ENCODE measurements at regions not wholly inside any gene's neighbourhood (a gene's known extent, or its start where the extent isn't known, plus 50 kb on each side); places are given as distances from the start of the nearest gene placed in this dataset.

DNA sequence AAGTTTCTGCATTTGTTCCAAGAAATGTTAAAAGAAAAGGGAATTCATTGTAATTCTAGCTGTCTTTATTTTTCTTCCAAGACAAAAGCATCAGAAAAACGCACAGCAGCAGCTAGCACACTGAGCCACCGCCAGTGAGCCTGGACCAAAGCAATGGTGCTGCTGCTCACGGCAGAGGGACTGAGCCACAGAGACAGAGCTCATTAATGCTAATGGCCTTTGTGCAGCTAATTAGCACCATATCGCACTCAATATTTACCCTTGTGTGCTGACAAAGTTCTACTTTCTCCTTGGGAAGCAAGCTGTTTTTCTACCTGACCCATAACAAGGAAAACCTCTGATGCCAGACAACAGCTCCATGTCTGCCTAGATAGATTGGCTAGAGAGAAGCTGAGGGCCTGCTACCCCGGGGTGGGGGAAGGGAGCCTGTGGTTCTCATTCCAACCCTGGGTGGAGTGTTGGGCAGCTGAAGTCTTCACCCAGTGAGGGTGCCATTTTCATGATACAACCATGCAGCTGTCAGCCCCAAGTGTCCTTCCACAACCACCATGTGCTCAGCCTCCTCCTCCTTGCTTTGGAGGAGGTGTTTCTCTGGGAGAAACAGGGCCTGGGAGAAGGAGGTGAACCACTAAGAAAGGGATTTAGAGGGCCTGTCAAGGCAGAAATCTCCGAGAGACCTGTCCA is 131.1 kb upstream of the NCAM1 start:
- no peak for DNase-seq (ENCODE audit: low read depth)
- no peak overlapping the region for H3K4me3 ChIP-seq (replicated peaks; ENCODE audit: low read depth, low read length)
- TF ChIP-seq, protein P1, sequence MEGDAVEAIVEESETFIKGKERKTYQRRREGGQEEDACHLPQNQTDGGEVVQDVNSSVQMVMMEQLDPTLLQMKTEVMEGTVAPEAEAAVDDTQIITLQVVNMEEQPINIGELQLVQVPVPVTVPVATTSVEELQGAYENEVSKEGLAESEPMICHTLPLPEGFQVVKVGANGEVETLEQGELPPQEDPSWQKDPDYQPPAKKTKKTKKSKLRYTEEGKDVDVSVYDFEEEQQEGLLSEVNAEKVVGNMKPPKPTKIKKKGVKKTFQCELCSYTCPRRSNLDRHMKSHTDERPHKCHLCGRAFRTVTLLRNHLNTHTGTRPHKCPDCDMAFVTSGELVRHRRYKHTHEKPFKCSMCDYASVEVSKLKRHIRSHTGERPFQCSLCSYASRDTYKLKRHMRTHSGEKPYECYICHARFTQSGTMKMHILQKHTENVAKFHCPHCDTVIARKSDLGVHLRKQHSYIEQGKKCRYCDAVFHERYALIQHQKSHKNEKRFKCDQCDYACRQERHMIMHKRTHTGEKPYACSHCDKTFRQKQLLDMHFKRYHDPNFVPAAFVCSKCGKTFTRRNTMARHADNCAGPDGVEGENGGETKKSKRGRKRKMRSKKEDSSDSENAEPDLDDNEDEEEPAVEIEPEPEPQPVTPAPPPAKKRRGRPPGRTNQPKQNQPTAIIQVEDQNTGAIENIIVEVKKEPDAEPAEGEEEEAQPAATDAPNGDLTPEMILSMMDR (IDR thresholded peaks at IDR 0.05; ENCODE audit: low read length, missing control alignments): no peak

DNA sequence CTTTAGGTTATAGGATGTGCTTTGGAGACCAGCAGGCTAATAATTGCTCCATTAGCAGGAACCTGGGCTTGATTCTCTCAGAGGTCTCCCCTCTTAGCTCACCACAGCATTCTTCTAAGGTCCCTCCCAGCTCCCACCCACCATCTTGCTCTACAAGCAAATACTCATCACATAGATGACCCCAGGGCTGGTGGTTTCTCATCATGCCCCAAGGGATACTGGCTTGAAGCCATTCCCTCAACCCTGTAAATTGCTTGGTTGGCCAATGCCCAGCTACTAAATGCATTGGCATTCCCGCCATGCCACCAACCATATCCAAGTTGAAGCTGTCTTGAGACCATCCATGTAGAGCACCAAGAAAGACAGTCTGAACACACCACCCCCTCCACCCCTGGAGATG is 130.2 kb upstream of the NCAM1 start:
- no peak for DNase-seq (ENCODE audit: low read depth)
- no peak overlapping the region for H3K4me3 ChIP-seq (replicated peaks; ENCODE audit: low read depth, low read length)
- TF ChIP-seq, protein P1 (IDR thresholded peaks at IDR 0.05; ENCODE audit: low read length, missing control alignments): no peak

DNA sequence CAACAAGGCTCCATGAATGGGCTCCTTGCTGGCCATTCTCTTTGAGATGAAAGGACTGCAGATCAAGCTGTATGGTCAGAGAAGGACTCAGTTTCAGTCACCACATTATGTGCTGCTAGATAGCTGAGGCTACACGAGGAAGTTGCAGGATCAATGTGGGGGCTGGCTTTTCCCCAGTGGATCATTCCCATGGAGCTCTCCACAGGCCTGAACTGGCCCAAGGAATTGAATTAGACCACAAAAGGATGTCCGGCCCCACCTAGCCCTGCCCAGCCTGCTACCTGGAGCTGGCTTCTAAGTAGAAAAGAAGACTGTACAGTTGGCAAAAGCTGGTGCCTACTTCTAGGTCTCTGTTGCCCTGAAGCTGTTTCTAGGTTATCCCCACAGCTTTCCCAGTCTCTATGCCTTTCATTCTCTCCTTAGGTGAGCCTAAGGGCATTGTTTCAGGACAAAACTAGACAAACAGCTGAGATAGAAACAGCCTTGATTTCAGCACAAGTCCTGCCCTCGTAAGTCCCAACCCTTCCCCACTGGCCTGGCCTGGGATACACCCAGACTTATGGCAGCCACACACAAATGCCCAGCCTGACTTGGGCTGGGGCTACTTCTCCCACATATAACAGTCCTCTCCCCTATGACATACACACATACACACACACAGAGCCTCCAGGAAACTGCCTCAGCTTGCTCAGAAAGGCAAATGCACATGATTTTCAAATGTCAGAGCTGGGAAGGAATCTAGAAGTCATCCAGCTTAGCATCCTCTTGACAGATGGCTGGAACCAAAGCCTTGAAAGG is 129.1 kb upstream of the NCAM1 start:
- DNase-seq (ENCODE audit: low read depth): no peak

DNA sequence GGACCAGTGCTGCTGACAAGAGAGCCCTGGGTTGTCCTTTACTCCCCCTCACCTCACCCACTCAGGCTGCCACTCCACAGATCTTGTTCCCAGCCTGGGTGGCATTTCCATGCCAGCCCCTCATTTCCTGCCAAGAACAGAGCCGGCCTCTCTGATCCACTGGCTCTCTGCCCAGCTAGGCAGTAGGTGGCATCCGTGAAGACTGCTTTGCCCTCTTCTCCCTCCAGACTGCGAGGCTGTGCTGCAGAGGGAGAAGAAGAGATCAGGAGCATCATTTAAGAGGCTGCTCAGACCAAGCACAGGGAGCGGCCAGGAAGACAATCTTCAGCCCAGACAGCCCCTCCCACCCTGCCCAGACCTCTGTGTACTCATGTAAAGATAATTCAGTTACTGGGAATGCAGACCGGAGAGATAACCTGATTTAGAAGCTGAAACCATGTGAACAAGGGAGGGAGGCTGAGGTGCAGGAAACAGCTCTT is 126.9 kb upstream of the NCAM1 start:
- TF ChIP-seq, protein P1 (IDR thresholded peaks at IDR 0.05; ENCODE audit: low read length, missing control alignments): no peak
- no peak overlapping the region for H3K4me3 ChIP-seq (replicated peaks; ENCODE audit: low read depth, low read length)
- DNase-seq (ENCODE audit: low read depth): no peak

More for the DNA sequence above, 129.1 kb upstream of the NCAM1 start:
- TF ChIP-seq, protein P1 (IDR thresholded peaks at IDR 0.05; ENCODE audit: low read length, missing control alignments): no peak
- H3K4me3 ChIP-seq (replicated peaks; ENCODE audit: low read depth, low read length): no peak overlapping the region

DNA sequence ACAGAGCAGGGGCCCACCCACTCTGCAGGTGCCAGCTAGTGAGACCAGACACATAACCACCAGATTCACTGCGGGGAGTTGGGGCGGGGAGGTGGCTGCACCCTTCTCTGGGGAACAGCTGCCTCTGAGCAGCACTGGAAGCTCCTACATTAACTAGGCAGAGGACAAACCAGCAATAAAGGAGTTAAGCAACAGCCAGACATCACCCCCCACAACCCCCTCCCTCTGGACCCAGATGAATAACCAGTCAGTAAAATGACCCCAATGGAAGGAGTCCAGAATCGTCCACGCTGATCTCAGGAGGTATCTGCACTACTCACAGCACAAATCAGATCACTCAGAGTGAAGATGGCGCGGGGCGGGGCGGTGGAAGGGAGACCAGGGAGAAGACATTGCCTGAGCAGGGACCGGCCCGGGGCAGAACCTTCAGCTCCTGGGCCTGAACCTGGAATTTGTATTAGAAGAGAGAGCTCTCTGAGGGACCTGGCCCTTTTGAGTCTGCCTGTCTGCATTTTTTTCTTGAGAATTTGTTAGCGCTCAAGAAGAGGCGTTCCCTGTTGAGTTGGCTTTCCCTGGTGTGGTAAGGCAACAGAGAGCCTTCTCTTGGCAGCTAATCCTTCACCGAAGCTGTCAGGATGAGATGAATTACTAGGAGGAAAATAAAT is 125.5 kb upstream of the NCAM1 start:
- DNase-seq (ENCODE audit: low read depth): no peak
- TF ChIP-seq, protein P1 (IDR thresholded peaks at IDR 0.05; ENCODE audit: low read length, missing control alignments): no peak
- no peak overlapping the region for H3K4me3 ChIP-seq (replicated peaks; ENCODE audit: low read depth, low read length)

DNA sequence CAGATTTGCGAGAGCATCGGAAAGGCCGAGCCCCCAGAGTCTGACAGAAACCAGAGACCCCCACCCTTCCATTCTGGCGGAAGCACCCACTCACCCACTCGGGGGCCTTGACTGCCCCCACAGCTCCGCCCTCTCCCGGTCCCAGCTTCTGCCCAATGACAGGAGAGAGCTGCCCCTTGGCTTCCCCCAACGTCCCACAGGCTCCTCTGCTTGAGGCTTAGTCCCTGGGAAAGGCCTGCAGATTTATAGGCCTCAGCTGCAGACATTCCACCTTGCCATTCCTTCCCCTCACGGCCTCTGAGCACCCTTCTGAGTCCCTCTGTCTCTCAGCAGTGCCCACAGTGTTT is 125.0 kb upstream of the NCAM1 start:
- no peak for DNase-seq (ENCODE audit: low read depth)
- TF ChIP-seq, protein P1 (IDR thresholded peaks at IDR 0.05; ENCODE audit: low read length, missing control alignments): no peak
- no peak overlapping the region for H3K4me3 ChIP-seq (replicated peaks; ENCODE audit: low read depth, low read length)
